GM21528 (cell line): ENCODE measurements at regions not wholly inside any gene's neighbourhood (a gene's known extent, or its start where the extent isn't known, plus 50 kb on each side); places are given as distances from the start of the nearest gene placed in this dataset.
A peak's percentile ranks its signal among the peaks of the same experiment; 100 is the strongest.

Source experiments
- ATAC-seq: cut with Tn5 transposase; IDR thresholded peaks from one replicate; pipeline ENCODE4 v1.9.1; 2021; ENCODE audit warnings: mild to moderate bottlenecking, moderate library complexity; ENCODE audit not compliant: unreplicated experiment, low FRiP score

GRCh38 chr7:10703059-10703458, 270.6 kb upstream of the PHF14 start:
- no peak for ATAC-seq

- ATAC-seq, result no peak
Measured at GRCh38 chr7:10703981-10704380, 269.7 kb upstream of the PHF14 start.

DNA sequence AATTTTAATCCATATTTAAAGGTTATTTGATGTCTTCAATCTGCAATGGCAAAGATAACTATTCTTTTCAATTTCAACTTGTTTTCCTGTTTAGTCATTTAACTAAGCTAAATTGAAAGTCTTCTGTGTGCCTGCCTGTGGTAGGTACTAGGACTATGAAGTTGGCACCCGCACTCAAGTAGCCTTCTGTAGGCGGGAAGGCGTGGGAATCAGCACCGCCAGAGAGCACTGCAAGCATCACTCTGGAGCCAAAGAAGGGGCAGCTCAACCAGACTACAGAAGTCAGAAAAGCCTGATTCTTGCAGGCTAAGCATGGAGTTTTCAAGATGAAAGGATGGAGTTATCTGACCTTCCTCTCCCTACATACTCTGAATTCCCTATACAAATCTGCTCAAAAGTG, 269.0 kb upstream of the PHF14 start:
- ATAC-seq, result no peak

DNA sequence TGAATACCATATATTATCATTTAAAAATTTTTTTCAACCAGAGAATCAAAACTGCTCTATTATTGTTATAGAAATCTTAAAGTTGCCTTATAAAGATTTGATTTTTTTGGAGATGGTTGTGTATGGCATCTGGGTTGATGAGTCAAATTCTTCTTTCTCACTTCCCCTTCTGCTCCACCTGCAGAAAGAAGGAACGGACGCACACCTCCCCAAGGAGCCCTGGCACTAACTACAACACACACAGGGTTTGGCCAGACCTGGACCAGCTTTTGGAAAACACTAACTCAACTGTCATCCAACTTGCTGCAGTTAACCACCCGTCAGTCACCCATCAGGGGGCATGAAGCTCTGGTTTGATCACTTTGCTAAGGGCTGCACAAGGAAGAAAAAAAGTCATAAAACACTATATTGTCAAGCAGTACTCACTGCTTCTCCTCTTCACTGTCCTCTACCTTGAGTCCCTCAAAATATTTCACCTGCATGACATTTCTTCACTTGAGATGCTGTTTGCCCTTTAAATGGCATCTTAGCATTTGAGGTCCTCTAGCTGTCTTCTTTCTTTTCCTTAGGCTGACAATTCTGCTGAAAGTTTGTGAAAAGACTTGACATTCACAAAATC, 266.7 kb upstream of the PHF14 start:
- ATAC-seq, result peak; percentile 100

DNA sequence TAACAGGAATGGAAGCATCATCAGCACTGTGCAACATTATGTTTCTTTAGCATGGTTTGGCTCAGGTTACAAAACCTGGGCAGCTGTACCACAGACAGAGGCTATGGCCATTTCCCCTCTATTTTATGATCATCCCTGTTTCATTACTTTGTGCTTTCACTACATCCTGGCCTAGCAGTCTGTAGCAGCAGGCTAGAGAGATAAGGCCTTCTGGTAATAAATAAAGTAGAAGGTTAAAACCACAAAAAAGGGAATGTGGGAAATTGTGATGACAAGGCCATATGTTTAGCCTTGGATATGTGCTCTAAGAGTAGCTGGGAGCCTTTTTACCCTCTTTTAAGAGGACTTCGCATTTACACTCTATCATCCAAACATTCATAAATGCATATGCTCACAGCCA, 266.2 kb upstream of the PHF14 start:
- ATAC-seq, result peak; percentile 31

DNA sequence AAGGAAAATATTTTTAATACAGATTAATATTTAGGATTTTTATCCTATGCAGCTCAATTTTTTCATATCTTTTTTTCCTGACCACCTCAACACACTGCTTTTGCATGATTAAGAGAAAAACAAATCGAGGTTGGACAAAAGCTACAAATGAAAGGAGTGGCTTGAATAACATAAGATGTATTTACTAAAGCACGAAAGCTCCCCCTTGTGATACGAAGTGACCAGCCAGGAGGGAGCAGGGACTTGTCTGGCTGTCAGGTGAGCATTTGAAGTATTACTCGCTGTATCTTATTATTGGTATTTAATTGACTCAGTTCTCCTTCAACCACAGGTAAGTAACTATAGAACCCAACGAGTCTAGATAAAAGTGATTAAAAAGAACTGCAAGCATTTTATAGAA, 265.2 kb upstream of the PHF14 start:
- no peak for ATAC-seq

- no peak for ATAC-seq
Measured at GRCh38 chr7:10718768-10719167, 254.9 kb upstream of the PHF14 start.

- no peak for ATAC-seq
Measured at GRCh38 chr7:10720042-10720441, 253.6 kb upstream of the PHF14 start.

GRCh38 chr7:10721289-10721688, 252.4 kb upstream of the PHF14 start:
- ATAC-seq, result no peak

DNA sequence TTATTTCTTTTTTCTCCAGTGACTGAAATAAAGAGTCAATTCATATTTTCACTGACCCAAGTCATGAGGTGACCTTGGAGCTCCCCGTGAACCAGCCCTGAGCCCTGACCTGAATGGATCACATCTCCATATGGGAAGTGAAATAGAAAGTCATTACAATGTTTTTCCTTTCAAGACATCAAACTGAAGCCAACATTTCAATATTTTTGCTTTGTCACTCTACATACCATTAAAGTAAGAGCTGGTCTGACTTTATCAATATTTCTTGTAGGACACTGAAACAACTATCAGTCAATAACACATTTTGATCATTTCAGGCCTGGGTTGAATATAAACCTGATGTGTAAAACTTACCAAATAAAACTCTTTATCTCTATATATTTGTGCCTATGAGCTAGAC, 249.8 kb upstream of the PHF14 start:
- ATAC-seq, result no peak

DNA sequence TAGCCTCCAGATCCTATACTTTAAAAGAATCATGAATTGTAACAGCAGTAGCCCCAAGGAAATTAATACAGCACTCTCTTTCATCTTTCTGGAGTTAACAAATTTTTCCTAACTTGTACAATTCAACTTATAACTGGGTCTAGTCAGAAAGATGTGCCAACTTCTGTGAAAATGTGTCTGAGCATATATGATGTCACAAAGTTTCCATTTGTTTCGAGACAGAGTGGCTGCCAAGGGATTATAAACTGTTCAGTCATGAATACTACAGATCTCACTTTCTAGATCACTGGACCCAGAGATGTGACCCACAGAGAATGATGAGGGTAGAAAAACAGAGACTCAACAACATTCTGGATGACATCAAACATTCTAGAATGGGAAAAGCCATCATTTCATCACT, 249.2 kb upstream of the PHF14 start:
- no peak for ATAC-seq

- ATAC-seq, result no peak
Measured at GRCh38 chr7:10727636-10728035, 246.0 kb upstream of the PHF14 start.

DNA sequence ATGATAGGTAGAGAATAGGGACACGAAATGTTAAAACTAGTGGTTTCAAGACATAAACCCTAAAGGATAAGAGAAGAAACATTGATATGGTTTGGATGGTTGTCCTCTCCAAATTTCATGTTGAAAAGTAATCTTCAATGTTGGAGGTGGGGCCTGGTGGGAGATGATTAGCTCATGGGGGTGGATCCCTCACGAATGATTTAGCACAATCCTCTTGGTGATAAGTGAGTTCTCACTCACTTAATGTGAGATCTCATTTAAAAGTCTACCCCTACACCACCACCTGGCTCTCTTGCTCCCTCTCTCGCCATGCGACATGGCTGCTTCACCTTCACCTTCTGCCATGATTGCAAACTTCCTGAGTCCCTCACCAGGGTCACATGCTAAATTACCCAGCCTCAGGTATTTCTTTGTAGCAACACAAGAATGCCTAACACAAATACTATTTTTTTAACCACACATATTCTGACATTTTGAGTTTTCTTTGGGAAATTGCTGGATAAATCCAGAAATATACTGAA, 242.4 kb upstream of the PHF14 start:
- ATAC-seq, result no peak

- no peak for ATAC-seq
Measured at GRCh38 chr7:10733747-10734146, 239.9 kb upstream of the PHF14 start.

DNA sequence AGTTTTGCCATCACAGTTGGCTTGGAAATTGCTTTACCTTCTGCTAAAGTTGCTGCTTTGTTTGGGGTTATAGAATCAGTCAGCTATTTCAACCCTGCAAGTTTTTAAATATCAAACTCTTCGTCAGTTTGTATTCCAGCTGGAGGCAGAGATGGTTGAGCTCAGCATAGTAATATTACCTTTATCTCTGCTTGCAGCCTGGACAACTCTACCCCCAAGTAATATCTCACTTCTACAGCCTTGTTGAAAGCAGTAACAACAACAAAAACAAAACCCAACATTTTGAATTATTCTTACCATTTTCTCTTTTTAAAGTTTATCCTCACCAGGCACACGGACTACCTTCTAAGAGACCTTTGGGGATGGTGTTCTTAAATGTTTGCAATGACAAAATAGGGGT, 239.1 kb upstream of the PHF14 start:
- ATAC-seq, result no peak

DNA sequence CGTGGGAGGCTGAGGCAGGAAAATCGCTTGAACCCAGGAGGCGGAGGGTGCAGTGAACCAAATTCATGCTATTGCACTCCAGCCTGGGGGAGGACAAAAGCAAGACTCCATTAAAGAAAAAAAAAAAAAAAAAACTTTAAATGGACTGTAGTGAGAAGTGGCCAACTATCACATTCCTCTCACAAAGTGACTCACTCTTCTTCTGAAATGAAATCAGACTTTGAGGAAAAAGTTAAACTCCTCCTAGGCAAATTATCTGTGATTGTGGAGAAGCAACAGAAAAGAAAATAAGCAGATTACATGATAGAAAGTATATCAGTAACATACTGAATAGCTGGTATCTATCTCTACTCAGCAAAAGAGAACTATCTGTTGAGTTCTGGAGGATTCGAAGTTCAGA, 234.3 kb upstream of the PHF14 start:
- ATAC-seq, result no peak

DNA sequence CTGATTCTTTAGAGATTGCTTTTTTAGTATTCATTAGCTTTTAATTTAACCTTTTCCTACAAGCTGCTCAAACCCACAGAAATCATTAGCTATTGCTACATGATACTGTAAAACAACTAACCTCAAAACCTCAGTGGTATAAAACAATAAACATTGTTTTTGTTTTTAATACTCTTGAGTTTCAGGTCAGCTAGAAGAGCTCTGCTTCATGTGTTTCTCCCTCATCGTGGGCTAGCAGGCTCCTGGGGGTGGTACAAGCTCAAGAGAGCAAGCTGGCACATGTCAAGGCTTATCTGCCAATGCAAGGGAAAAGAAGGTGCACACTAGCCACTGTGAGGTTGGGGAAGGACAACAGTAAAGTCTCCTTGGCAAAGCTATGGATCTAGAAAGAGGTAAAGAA, 232.9 kb upstream of the PHF14 start:
- ATAC-seq, result no peak

- ATAC-seq, result no peak
Measured at GRCh38 chr7:10756981-10757380, 216.7 kb upstream of the PHF14 start.

DNA sequence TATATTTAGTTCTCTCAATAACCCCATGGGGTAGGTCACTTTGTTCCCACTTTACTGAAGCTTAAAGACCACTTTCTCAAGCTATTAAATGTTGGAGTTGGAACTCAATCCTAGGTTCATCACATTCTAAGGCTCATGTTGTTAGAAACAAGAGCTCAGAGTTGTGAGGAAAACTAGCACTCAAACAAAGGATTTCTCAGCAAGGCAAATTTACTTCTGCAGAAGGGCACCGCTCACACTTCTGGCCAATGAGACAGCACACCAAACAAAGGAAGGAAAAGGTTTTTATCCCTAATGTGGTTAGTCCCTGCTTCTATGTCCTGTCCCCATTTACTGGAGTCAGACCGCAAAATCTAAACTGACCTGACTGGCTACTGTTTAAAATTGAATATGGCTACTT, 214.6 kb upstream of the PHF14 start:
- no peak for ATAC-seq

- no peak for ATAC-seq
Measured at GRCh38 chr7:10767771-10768170, 205.9 kb upstream of the PHF14 start.

DNA sequence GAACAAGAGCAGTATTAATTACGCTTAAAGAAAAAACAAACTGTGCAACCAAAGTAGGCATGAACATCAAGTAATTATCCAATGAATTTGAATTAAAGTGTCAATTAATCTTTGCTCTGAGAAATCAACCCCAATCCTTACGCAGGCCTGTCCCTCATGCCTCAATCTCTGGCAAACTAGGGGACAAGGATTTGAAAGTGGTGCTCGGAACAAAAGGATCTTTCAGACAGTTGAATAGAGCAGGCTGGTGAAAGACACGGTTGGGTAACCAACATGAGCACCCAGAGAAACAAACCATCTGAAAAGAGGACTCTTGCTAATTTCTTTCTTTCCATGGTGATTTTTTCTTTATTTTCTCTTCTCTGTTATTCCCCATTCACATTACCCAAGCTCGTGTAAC, 203.5 kb upstream of the PHF14 start:
- no peak for ATAC-seq

DNA sequence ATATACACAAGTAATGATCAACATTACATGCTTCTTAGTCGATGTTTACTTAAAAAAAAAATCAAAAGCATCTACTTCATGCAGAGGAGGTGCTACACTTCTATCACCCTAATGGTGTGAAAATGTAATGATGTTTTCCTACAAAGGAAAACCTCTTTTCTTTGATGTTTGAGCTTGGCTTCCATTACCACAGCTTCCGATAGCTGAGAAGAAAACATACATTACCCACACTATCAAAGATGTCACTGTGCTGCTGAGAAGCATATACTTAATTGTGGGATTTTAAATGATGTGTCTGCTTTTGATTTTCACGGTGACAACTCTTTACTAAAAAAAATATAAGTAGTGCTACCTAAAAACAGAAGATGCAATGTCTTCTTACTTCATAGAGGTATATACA, 200.2 kb upstream of the PHF14 start:
- ATAC-seq, result no peak
